Neural progenitor cell (in vitro differentiated cells): ENCODE measurements at regions not wholly inside any gene's neighbourhood (a gene's known extent, or its start where the extent isn't known, plus 50 kb on each side); places are given as distances from the start of the nearest gene placed in this dataset.

ENCODE experiments used
- EZH2 ChIP-seq: fragments of 200-600 bp; sonication (generic); IDR thresholded peaks from 2 replicates; pipeline ENCODE4 v1.6.1; 2017; ENCODE audit warnings: antibody characterized with exemption, mild to moderate bottlenecking, moderate library complexity
- TF ChIP-seq, protein P1 (sequence below): fragments of 200-600 bp; sonication (generic); IDR thresholded peaks from 2 replicates; pipeline ENCODE4 v1.5.1; 2017; ENCODE audit warnings: antibody characterized with exemption, mild to moderate bottlenecking

DNA sequence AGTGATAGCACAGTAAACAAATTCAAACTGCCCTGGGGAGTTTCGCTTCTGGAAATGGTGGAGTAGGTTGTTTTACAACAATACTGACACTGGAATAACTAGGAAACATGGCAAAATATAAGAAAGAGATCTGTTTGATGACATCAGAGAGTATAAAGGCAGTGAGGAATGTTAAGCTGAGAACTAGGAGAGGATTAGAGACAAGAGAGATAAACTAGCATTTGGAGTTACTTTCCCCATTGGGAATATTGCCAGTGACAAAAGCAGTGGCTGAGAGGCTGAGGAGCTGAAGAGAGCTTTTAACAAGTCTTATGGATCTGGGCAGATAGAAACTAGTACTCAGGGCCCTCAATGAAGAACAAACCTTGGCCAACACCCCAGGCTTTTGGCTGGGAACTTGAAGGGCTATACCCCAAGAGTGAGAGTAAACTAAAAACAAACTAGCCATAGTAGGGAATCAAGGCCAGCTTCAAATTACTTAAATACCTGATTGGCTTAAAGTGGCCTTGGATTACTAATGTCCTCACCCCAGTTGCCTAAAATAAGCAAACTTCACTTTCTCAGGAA, 280.4 kb downstream of the KLF13 start:
- TF ChIP-seq, protein P1, sequence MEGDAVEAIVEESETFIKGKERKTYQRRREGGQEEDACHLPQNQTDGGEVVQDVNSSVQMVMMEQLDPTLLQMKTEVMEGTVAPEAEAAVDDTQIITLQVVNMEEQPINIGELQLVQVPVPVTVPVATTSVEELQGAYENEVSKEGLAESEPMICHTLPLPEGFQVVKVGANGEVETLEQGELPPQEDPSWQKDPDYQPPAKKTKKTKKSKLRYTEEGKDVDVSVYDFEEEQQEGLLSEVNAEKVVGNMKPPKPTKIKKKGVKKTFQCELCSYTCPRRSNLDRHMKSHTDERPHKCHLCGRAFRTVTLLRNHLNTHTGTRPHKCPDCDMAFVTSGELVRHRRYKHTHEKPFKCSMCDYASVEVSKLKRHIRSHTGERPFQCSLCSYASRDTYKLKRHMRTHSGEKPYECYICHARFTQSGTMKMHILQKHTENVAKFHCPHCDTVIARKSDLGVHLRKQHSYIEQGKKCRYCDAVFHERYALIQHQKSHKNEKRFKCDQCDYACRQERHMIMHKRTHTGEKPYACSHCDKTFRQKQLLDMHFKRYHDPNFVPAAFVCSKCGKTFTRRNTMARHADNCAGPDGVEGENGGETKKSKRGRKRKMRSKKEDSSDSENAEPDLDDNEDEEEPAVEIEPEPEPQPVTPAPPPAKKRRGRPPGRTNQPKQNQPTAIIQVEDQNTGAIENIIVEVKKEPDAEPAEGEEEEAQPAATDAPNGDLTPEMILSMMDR = no peak
- no peak for TF ChIP-seq EZH2
